SK-MEL-5 (cell line): ENCODE measurements at regions not wholly inside any gene's neighbourhood (a gene's known extent, or its start where the extent isn't known, plus 50 kb on each side); places are given as distances from the start of the nearest gene placed in this dataset.
A peak's percentile ranks its signal among the peaks of the same experiment; 100 is the strongest.
"Not testable (repeated sequence)": the region's sequence is repeated elsewhere in the genome, so short reads cannot be mapped to it uniquely, and the experiment has no call there.

Source experiments
- DNase-seq: peaks from one replicate; pipeline ENCODE4 v3.0.0-alpha.2; 2016; ENCODE audit warnings: low read depth, low spot score
- in situ Hi-C: cut with HindIII; loops from 2 replicates; pipeline ENCODE4 v1.10.0; 2016; ENCODE audit warnings: low sequenced_read_pairs, high pct_unique_total_duplicates, low pct_unique_long_range_greater_than_20kb

DNA sequence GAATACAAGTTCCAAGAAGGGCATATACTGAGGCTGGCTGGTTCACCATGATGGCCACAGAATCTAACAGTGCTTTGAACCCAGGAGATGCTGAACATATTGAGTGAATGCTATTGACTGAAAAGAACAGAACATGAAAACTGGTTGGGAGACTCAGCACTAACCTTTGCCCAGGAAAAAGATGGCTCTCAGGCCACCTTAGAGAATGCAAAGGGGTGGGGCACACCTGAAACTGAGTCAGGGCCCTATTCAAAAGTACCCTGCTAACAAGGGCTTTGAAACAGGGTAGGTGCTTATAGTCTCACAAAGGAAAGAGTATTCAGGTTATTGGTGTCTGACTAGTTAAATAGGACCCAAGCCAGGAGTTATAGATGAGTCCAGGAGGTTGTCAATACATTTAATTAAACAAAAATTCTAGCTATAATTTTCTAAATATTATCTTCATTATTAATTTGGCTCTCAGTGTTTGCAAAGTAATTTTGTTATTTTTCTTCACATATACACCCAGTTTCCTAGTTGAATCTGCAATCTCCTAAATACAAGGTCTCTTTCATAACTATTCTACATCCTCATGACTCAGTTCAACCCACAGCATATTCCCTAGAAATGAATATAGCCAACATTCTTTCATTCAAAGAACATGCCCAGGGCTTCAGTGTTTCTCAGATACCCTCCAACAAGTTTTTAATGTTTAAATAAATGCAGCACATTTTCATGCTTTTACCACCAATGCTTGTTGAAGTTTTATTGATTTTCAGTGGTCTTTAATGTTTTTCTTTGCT is 144.2 kb upstream of the RAPGEF2 start:
- in situ Hi-C loops = no loop called here
- peak; percentile 32 for DNase-seq

DNA sequence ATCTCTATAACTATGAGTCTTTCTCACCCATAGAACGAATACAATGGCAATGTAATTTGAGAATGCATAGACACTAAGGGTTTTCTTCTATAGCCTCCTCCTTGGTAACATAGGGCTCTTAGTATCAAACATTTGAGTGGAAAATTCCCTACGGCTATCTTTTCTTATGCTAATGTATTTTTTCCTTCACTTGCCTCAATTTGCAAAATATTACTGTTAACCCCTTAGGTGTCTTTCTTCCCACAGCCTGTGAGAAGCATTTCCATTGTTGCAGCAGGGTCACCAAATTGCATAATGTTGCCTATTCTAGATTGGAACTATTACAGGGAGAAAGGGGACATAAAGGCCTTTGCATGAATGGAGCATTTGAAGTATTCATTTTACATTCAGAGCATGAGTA is 140.5 kb upstream of the RAPGEF2 start:
- in situ Hi-C loops = no loop called here
- peak; percentile 20 for DNase-seq

- DNase-seq, in situ Hi-C loops: not testable (repeated sequence)
These were observed 139.6 kb upstream of the RAPGEF2 start for GRCh38 chr4:158963282-158963681.

- in situ Hi-C loops = no loop called here
- DNase-seq = no peak
These were observed 138.7 kb upstream of the RAPGEF2 start for GRCh38 chr4:158964114-158964727.

GRCh38 chr4:158964728-158965124 is 138.2 kb upstream of the RAPGEF2 start:
- no peak for DNase-seq
- in situ Hi-C loops = no loop called here

GRCh38 chr4:158965226-158965625 is 137.7 kb upstream of the RAPGEF2 start:
- in situ Hi-C loops = no loop called here
- DNase-seq = no peak

DNA sequence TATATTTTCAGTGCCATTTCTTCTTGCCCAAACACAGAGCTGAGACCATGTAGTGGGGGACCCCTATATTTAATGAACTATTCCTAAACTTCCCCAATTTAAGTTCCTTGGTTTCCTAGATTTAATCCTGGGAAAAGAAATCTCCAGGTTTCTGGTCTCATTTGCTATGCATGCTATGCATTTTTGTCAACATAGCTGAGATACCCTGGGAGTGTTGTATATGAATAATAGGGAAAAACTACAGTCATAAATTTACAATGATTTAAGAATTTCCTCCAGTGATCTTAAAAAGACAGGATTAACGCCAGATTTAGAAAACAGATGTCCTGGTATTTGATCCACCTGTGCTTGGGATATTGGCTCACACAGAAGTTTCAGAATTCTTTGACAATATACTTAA is 136.8 kb upstream of the RAPGEF2 start:
- in situ Hi-C loops = no loop called here

DNA sequence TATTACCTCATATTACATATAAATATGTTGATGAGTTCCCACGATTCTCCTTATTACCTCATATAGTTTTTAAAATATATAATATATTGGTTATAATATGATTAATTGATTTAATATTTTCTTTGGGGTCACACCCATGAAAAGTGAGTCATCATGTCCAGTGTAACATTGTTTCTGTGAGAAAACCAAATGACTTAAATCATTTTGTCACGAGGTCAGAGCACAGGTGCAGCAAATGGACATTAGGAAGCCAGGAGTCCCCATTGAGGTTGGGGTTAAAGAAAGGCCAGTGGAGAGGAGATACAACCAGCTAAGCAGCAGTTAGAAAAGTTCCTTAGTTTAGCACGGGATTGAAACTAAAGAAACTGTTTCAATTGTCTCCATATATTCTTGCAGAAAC is 133.9 kb upstream of the RAPGEF2 start:
- in situ Hi-C loops = no loop called here
- no peak for DNase-seq

More for the DNA sequence above, 136.8 kb upstream of the RAPGEF2 start:
- DNase-seq = no peak

DNA sequence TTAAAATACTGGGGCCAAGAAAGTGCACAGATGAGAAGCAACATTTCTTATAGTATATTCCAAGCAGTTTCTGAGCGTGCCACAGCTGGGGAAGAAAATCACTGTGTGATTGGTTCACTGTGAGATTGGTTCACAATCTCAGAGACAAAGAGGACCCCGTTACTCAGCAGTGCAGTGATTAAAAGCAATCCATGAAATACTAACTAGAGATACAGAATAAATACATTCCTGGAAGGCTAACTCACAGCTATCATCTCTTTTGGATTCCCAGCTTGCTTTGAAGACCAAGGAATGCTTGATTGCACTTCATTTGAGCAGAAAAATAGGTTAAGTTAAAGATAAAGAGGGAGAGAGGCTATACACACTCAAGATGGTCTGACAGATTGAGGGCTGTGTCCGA is 132.1 kb upstream of the RAPGEF2 start:
- DNase-seq = no peak
- in situ Hi-C loops = no loop called here

DNA sequence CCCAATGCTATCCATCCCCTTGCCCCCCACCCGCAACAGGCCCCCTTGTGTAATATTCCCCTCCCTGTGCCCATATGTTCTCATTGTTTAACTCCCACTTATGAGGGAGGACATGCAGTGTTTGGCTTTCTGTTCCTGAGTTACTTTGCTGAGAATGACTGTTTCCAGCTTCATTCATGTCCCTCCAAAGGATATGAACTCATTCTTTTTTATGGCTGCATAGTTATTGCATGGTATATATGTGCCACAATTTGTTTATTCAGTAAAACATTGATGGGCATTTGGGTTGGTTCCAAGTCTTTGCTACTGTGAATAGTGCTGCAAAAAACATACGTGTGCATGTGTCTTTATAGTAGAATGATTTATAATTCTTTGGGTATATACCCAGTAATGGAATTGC is 128.4 kb upstream of the RAPGEF2 start:
- in situ Hi-C loops, DNase-seq: not testable (repeated sequence)

GRCh38 chr4:158980711-158981110 is 122.2 kb upstream of the RAPGEF2 start:
- in situ Hi-C loops, DNase-seq: not testable (repeated sequence)

- DNase-seq = no peak
- in situ Hi-C loops = no loop called here
These were observed 111.2 kb upstream of the RAPGEF2 start for GRCh38 chr4:158991534-158992155.

GRCh38 chr4:158993891-158994290 is 109.0 kb upstream of the RAPGEF2 start:
- in situ Hi-C loops = no loop called here
- DNase-seq = no peak

DNA sequence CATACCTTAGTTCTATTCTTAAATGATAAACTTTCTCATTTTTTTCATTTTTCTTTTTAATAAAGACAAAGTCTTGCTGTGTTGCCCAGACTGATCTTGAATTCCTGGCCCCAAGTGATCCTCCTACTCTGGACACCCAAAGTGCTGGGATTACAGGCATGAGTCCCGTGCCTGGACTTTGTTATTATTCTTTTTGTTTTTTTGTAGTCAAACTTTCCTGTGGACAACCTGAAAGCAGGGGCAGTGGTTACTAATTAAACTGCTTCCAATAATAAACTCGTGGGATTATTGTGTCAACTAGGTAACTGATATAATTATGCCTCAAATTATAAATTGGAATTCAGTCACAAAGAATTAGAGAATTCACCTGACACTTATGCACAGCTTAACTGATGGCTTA is 107.8 kb upstream of the RAPGEF2 start:
- in situ Hi-C loops = no loop called here

DNA sequence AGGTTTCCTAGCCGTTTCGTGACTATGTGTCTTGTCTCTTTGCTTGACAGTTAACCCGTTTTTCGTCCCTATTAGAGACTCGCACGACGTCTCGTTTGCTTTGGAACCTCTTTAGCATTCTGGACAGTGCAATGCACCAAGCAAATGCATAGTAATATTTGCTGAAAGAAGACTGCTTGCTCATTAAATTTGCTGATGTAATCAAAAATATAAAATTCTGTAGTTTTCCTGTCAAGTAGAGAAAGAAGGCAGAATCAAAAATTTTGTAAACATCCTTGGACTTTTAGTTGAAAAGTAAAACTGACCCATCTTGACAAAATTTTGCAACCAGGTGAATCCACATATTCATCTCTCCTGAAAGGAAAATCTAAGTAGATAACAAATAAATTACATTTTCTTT is 106.9 kb upstream of the RAPGEF2 start:
- in situ Hi-C loops = no loop called here
- no peak for DNase-seq

More for the DNA sequence above, 107.8 kb upstream of the RAPGEF2 start:
- DNase-seq = no peak

GRCh38 chr4:158996669-158997074 is 106.2 kb upstream of the RAPGEF2 start:
- in situ Hi-C loops = no loop called here
- DNase-seq = peak; percentile 60

DNA sequence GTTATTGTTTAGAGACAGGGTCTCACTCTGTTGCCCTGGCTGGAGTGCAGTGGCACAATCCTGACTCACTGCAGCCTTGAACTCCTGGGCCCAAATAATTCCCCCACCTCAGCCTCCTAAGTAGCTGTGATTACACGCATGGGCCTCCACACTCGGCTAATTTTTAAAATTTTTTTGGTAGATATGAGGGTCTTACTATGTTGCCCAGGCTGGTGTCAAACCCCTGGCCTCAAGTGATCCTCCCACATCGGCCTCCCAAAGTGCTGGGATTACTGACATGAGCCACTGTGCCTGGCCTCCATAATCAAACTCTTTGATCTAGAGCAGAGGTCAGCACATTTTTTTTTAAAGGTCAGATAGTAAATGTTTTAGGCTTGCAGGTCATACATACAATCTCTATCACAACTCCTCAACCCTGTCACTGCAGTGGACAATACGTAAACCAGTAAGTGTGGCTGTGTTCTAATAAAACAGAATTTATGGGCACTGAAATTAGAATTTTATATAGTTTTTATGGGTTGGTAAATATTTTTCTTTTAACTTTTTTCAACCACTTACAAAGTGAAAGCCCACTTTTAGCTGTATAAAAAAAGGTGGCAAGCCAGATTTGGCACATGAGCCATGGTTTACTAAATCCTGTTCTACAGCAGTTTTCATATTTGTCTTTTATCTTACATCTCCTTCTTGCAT is 105.1 kb upstream of the RAPGEF2 start:
- in situ Hi-C loops = no loop called here
- DNase-seq = no peak

- in situ Hi-C loops = no loop called here
- DNase-seq = no peak
These were observed 104.3 kb upstream of the RAPGEF2 start for GRCh38 chr4:158998624-158999023.
